GM21529 (cell line): ENCODE measurements at regions not wholly inside any gene's neighbourhood (a gene's known extent, or its start where the extent isn't known, plus 50 kb on each side); places are given as distances from the start of the nearest gene placed in this dataset.

ENCODE experiments used
- ATAC-seq: cut with Tn5 transposase; IDR thresholded peaks from one replicate; pipeline ENCODE4 v1.9.1; 2021; ENCODE audit not compliant: unreplicated experiment

GRCh38 chr10:21176934-21177480 lies 279.9 kb upstream of the NEBL start:
- ATAC-seq, result no peak

DNA sequence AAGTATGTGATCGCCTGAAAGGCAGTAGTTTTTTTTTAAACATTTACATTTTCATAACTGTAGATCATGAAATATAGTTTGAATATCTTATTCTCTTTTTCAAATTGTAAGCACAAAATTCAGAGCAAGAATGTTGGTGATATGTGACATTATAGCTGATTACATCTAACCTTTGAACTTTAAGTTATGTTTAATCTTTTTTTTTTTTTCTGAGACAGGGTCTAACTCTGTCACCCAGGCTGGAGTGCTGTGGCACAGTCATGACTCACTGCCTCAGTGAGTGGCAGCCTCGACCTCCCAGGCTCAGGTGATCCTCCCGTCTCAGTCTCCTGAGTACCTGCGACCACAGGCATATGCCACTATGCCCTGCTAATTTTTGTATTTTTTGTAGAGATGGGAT lies 278.7 kb upstream of the NEBL start:
- no peak for ATAC-seq

- ATAC-seq, result no peak
Measured at GRCh38 chr10:21174715-21175495, 277.8 kb upstream of the NEBL start.

DNA sequence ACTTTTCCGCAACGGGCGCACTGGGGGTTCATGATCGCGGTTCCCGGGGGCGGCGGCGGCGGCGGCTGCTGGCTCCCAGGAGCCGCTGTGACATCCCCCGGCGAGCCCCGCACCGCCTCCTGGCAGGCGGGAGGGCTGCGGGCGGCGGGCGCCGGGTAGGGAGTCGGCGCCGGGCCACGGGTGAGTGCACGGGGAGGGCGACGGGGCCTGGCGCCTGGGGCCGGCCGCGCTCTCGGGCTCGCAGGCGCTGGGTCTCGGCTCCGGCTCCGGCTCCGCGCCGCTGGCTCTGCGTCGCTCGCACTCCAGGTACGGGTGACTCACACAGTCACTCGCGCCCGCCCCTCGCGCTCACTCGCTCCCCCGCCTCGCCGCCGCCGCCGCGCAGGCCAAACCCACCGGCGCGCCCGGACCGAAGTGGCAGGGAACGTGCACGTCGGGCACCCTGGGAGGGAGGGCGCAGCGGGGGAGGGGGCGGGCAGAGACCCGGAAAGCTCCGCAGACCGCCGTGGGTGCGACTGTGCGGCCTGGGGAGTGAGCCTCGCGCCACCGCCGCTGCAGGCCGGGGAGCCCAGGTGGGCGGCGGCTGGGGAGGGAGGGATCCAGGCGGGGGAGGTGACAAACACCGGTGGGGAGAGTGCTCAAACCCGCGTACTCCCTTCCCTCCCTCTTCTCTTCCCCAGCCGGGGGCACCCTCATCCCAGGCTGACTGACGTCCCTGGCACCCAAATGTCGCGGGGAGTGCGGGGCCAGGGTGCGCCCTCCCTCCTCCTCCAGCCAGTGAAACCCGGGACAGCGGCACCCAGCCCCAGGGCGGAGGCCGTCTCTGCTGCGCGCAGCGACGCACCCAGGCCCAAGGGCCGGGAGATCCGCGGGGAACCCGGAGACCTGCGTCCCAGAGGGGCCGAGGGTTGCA lies 276.9 kb upstream of the NEBL start:
- ATAC-seq, result no peak

DNA sequence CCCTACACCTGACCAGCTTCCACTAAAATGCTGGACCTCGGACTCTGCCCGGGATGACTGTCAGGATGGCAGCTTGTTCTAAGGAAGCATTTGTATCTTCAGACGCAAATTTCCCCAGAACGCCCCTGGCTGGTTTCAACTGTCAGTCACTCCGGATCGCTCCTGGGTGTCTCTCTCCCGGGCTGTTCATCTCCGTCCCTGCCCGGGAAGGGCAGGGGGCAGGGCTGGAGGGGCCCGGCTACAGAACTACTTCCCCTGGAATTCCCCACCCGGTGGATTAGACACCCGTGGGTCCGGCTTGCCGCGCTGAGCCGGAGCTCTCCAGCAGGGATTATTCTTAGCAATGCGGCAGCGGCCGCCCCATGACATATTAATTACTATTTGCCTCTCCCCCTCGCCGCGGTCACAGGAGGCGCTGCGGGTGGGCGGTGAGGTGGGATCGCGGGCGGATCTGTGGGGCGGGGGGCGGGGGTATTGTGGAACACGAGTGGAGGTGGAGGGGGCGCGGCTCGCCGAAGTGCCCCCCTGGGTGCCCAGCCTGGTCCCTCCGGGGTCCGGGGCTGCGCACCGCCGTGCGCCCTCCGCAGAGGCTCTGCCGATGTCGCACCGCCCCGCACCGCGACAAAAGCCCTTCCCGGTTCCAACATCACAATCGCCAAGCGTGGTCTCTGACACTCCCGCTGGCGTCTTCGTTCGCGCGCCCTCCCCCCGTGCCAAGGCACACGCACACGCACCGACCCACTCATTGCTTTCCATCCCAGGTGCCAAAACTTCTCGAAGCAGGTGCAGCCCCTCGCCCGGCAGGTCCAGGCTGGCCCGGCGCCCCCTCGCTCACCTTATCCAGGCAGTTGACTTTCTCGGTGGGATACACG lies 276.1 kb upstream of the NEBL start:
- ATAC-seq, result no peak

DNA sequence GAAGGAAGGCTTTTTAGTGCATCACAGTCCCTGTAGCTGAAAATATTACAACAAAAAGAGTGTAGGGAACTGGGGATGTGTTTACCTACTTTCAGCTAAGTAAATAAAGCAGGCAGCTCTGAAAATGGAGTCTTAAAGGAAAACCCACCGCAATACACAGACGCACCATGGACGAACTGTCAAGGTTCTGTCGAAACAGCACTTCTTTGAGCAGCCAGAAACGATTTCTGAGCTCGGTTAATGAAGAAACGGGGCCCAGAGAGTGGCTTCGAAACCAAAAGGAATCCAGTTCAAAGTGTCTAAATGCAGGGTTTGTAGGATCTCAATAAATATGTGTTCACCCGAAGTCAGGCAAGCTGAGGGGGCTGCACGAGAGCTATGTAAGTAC lies 275.4 kb upstream of the NEBL start:
- ATAC-seq, result no peak

DNA sequence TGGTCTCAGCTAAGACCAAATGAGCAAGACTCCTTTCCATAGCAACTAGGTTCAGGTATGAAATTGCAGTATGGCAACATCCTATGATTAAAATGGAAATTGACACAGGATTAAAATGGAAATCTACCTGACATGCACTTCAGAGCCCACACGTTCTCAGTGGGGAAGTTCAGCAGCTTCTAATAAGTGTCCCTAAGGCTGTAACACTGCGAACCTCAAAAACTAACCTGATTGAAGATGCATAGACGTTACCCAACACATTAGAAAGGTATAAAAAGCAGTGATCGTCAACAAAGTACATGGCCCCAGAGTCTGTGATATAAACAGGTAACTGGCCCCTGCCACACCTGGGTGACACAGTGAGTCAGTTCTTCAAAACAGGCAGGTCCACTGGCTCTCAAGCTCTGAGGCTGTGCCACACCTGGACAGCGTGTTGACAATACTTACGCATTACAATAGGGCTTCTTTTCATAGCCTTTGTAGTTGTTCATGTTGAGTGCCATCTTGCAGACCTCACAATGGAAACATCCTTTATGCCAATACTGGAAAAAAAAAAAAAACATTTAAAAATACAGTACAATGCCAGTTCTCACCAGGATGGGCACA lies 274.9 kb upstream of the NEBL start:
- no peak for ATAC-seq

DNA sequence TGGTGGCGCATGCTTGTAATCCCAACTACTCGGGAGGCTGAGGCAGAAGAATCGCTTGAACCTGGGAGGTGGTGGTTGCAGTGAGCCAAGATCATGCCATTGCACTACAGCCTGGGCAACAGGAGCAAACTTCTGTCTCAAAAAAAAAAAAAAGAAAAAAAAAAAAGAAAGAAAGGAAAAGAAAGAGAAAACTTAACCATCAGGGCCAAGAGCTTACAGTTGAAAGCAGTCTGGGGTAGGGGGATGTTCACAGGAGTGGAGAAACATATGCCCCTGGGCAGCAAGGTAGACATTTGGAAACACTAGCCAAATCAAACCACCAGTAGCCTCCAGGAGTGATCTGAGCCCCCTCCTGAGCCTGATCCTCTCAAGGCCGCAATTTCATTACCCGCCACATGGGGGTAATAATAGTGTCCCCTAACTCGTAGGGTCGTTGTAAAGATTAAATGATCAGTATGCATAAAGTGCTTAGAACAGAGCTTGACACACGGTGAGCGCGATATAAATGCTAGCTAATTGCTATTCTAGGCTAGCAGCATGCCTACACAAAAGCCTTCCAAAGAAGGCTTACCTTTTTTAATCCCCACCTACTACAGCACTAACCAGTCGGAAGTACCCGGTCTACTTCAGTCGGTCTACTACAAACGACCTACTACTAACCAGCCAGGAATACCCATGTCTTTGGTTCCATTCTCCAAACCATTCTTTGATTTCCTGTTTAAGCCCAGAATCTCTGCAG lies 274.3 kb upstream of the NEBL start:
- no peak for ATAC-seq

GRCh38 chr10:21170216-21170615 lies 273.1 kb upstream of the NEBL start:
- ATAC-seq, result no peak

DNA sequence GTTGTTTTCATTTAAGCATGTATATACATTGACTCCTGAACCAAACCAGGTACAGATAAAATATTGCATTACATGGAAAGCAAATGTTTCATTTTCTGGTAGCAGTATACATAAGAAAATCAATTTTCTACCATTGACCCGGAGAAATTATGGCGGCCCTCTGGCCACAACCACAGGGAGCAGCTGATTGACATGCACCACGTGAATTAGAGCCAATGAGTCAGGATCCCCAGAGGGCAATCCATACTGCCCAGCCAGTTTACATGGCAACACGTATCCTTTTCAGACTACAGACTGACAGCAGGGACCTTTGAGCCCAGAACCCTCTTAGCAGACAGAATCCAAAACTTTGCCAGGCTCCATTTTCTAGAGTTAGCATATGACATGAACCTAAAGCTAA lies 272.2 kb upstream of the NEBL start:
- ATAC-seq, result no peak

DNA sequence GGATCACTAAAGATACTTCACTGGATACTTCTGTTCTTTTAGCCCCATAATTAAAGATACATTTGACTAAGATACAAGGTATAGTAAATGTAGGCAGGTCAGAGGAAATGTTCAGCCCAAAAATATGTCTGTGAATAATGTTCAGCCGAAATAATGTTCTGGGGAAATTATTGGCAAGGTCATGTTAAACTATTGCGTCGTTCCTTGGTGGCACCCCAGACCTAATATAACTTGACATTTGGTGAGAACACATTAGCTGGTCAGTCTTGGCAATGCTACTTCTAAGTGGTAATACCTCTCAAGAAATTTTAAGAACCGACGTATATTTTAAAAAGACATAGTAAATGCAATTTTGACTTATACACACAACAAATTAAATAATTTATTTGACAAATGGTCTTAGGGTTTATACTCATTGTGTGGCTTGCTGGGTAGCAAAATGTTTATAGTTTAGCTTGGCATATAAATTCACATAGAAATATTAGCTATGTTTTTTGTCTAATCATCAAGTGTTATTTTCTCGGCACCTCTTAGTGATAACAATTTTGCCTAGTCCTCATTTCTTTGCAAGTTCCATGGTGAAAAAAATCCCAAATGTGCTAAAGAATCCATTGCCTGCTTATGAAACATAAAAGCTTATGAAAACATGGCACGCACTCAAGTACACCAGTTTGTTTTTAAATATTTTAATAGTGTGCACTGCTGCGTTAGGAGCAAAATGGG lies 270.3 kb upstream of the NEBL start:
- no peak for ATAC-seq

DNA sequence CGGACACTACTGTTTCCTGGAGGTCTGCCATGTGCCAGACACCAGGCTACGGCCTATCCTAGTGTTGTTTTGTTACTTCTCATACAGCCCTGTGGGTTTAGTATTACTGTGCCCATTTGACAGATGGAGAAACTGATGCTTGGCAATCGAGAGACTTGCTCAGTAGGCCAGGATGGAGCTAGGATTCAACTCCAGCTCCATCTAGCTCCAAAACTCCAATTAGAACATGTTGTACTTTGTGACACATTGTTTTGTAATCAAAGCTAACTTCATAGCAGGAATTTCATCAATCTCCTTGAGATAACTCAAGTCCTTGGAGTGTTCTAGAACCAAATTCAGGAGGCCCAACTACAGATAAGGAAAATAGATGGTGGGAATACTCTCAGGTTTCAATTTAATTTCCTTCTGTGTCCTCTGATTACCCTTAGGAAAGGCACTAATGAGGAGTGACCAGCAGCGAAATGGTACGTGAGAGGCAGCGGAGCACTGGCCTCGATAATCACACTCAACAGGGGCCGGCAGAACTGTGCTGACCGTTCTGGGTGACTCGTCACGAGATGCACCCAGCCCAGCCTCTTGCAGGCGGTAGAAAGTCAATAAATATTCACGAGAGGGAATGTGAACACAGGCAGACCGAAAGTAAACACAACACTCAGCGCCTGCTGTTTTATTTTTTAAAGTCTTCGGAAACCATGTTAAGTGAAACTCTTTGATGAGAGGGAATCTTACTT lies 269.6 kb upstream of the NEBL start:
- no peak for ATAC-seq

GRCh38 chr10:21165489-21165888 lies 268.4 kb upstream of the NEBL start:
- no peak for ATAC-seq

- ATAC-seq, result no peak
Measured at GRCh38 chr10:21164687-21165086, 267.6 kb upstream of the NEBL start.

DNA sequence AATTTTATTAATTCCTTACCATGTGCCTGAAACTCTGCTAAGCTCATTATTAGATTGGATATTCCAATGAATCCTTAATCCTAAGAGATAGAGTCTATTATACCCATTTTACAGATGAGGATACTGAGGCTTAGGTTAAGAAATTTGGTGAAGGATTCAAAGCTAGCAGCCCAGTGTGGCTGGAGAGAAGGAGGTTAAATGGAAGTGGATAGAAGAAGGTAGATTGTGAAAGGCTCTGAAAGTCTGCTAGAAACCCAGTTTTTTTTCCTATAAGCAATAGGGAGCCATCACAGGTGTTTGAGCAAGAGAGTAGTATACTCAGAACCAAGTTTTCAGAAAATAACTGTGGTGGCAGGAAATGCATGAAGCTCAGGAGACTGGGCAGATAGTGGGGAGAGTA lies 265.8 kb upstream of the NEBL start:
- ATAC-seq, result no peak

DNA sequence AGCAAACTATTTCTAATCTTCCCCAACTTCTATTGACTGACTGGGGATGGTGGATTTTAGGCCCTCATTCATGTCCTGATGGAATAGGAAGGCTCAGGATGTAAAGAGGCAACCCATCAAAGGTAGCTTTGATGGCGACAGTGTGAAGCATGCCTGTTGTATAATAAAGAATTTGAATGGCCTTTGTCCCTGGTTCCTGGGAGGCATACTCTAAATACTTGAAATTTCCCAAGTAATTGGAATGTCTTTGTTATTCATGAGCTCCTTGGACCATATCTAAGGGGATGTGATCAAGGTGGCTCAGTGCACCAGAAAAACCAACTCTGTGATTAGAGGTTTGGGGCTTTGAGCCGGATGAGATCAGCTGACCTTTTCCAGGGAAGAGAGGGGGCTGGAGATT lies 264.5 kb upstream of the NEBL start:
- no peak for ATAC-seq

GRCh38 chr10:21161090-21161625 lies 264.0 kb upstream of the NEBL start:
- ATAC-seq, result no peak

DNA sequence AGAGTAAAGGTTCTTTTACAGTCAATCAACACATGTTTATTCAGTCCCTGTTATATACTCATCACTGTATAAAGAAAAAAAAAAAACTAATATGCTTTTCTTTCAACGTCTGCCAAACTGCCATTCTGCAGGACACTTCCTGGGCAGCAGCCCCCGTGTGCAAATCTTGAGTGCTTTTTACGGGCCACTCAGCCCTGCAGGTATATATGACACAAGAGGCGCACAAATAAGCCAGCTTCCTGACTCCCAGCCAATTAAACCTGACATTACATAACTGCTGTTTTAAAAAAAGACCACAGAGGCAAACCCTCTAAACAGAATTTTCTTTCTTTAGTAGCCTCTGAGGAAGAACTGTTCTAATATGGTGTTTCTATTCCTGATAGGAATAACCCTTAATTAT lies 263.0 kb upstream of the NEBL start:
- ATAC-seq, result no peak
